HCT116 (cell line): ENCODE measurements at regions not wholly inside any gene's neighbourhood (a gene's known extent, or its start where the extent isn't known, plus 50 kb on each side); places are given as distances from the start of the nearest gene placed in this dataset.

ENCODE experiments used
- ATAC-seq: fragments of 200-7000 bp; cut with Tn5 transposase; 2 replicates; pipeline ENCODE4 v1.9.1; 2020; ENCODE audit warnings: mild to moderate bottlenecking, moderate library complexity
- BruUV-seq: library from RNA; stranded (reverse); fragments of 400-500 nt; replicated peaks from 2 replicates; lab custom pipeline; 2021; lab: Mats Ljungman, UMichigan
- CTCF ChIA-PET: fragments of 300-600 bp; sonication (Branson Sonifier 250); formaldehyde crosslinking; loops from one replicate; lab custom pipeline; 2021; ENCODE audit warnings: antibody characterized with exemption; lab: Charles Lee
- POLR2A ChIA-PET: fragments of 300-600, 350-600 bp; sonication (Branson Sonifier 250); formaldehyde crosslinking; loops from one replicate; lab custom pipeline; 2021; ENCODE audit warnings: antibody characterized with exemption; lab: Charles Lee
- RAD21 ChIA-PET, 2 experiments: fragments of 300-600 bp; sonication (Branson Sonifier 250); formaldehyde crosslinking; loops; one replicate each; lab custom pipeline; 2023; ENCODE audit warnings: low total read pairs in 2 of 2; ENCODE audit not compliant: uncharacterized antibody in 2 of 2, unreplicated experiment in 2 of 2, low non-redundant PET in 1 of 2; lab: Charles Lee
- DNase-seq: peaks from one replicate; pipeline ENCODE4 v3.0.0-alpha.2; 2010; ENCODE audit warnings: low read depth, low spot score
- H2AFZ ChIP-seq: fragments of 200-600 bp; shearing (Covaris generic), sonication (generic); 2 replicates; pipeline ENCODE4 v1.6.1; 2017; ENCODE audit warnings: low read depth, mixed run types, mixed read lengths, antibody characterized with exemption, low read length; ENCODE audit not compliant: poor library complexity, severe bottlenecking
- H3K27ac ChIP-seq: 2 replicates; pipeline ENCODE4 v1.5.1; 2012; ENCODE audit warnings: low read depth, low read length
- H3K27me3 ChIP-seq: fragments of 200-600 bp; sonication (generic); 2 replicates; pipeline ENCODE4 v1.6.1; 2016; ENCODE audit warnings: mixed run types, low read length, mixed read lengths; ENCODE audit not compliant: insufficient read depth
- H3K36me3 ChIP-seq, 2 experiments: fragments of 200-500 bp in 1 of 2; fragments of 200-600 bp in 1 of 2; sonication (Bioruptor generic) in 1 of 2; sonication (generic) in 1 of 2; 2 replicates each; pipeline versions ENCODE4 v1.5.1 to v1.6.1; 2014 to 2016; ENCODE audit warnings: low read length in 2 of 2, inconsistent platforms in 1 of 2, mixed read lengths in 1 of 2, mixed run types in 1 of 2; ENCODE audit not compliant: insufficient read depth in 2 of 2, control insufficient read depth in 1 of 2
- H3K4me1 ChIP-seq, 2 experiments: fragments of 200-600 bp in 1 of 2; sonication (generic) in 1 of 2; 2 replicates each; pipeline versions ENCODE4 v1.5.1 to v1.6.1; 2012 to 2017; ENCODE audit warnings: low read length in 2 of 2, inconsistent platforms in 1 of 2, mild to moderate bottlenecking in 1 of 2, mixed read lengths in 1 of 2, mixed run types in 1 of 2, moderate library complexity in 1 of 2; ENCODE audit not compliant: insufficient read depth in 2 of 2, control insufficient read depth in 1 of 2
- H3K4me2 ChIP-seq: fragments of 200-600 bp; sonication (generic); 2 replicates; pipeline ENCODE4 v1.6.1; 2017; ENCODE audit warnings: mixed run types, low read length, mixed read lengths
- H3K4me3 ChIP-seq, 2 experiments: fragments of 200-600 bp in 1 of 2; sonication (generic) in 1 of 2; replicated peaks in 1 of 2; 2 replicates each; pipeline ENCODE4 v1.5.1; 2011 to 2016; ENCODE audit warnings: low read length in 2 of 2, control low read depth in 1 of 2, low read depth in 1 of 2, mild to moderate bottlenecking in 1 of 2, mixed read lengths in 1 of 2, mixed run types in 1 of 2
- H3K79me2 ChIP-seq: fragments of 200-600 bp; sonication (generic); 2 replicates; pipeline ENCODE4 v1.6.1; 2017; ENCODE audit warnings: mild to moderate bottlenecking, mixed run types, low read length, moderate library complexity, mixed read lengths; ENCODE audit not compliant: insufficient read depth
- H3K9ac ChIP-seq: fragments of 200-600 bp; sonication (generic); 2 replicates; pipeline ENCODE4 v1.6.1; 2016; ENCODE audit warnings: low read length, mixed read lengths
- H3K9me2 ChIP-seq: fragments of 200-600 bp; sonication (generic), shearing (Covaris generic); 2 replicates; pipeline ENCODE4 v1.6.1; 2017; ENCODE audit warnings: mixed run types, mild to moderate bottlenecking, moderate library complexity; ENCODE audit not compliant: insufficient read depth
- H3K9me3 ChIP-seq, 2 experiments: fragments of 200-500 bp in 1 of 2; fragments of 200-600 bp in 1 of 2; sonication (Bioruptor generic) in 1 of 2; sonication (generic) in 1 of 2; 2 replicates each; pipeline ENCODE4 v1.6.1; 2014 to 2017; ENCODE audit warnings: low read length in 2 of 2, mixed read lengths in 2 of 2, inconsistent platforms in 1 of 2, low read depth in 1 of 2, mild to moderate bottlenecking in 1 of 2, mixed run types in 1 of 2, moderate library complexity in 1 of 2; ENCODE audit not compliant: control insufficient read depth in 1 of 2, insufficient read depth in 1 of 2
- H4K20me1 ChIP-seq: fragments of 200-600 bp; sonication (generic), shearing (Covaris generic); 2 replicates; pipeline ENCODE4 v1.6.1; 2017; ENCODE audit warnings: mixed run types, mild to moderate bottlenecking, moderate library complexity; ENCODE audit not compliant: insufficient read depth
- ATF3 ChIP-seq: IDR thresholded peaks from 2 replicates; pipeline ENCODE4 v1.6.1; 2012
- CBX3 ChIP-seq: IDR thresholded peaks from 2 replicates; pipeline ENCODE4 v1.6.1; 2012; ENCODE audit warnings: low read depth
- CEBPB ChIP-seq: IDR thresholded peaks from 2 replicates; pipeline ENCODE4 v1.6.1; 2012; ENCODE audit warnings: low read depth
- CTCF ChIP-seq, 3 experiments: fragments of 200-600 bp in 1 of 3; sonication (generic) in 1 of 3; IDR thresholded peaks in 2 of 3; conservative IDR thresholded peaks in 1 of 3; 2 replicates each; pipeline ENCODE4 v1.5.1; 2012 to 2017; ENCODE audit warnings: low read depth in 2 of 3, low read length in 2 of 3, antibody characterized with exemption in 1 of 3, borderline replicate concordance in 1 of 3, control low read depth in 1 of 3, mild to moderate bottlenecking in 1 of 3, mixed read lengths in 1 of 3, mixed run types in 1 of 3, moderate library complexity in 1 of 3; ENCODE audit not compliant: insufficient read depth in 1 of 3
- ELF1 ChIP-seq: IDR thresholded peaks from 2 replicates; pipeline ENCODE4 v1.6.1; 2012; ENCODE audit warnings: low read depth, borderline replicate concordance
- EZH2 ChIP-seq: fragments of 200-600 bp; sonication (generic); IDR thresholded peaks from 2 replicates; pipeline ENCODE4 v1.6.1; 2017; ENCODE audit warnings: antibody characterized with exemption, mixed run types
- EZH2phosphoT487 ChIP-seq: fragments of 200-600 bp; IDR thresholded peaks from 2 replicates; pipeline ENCODE4 v1.6.1; 2018; ENCODE audit warnings: antibody characterized with exemption, borderline replicate concordance
- FOSL1 ChIP-seq: IDR thresholded peaks from 2 replicates; pipeline ENCODE4 v1.6.1; 2012; ENCODE audit warnings: low read depth
- MAX ChIP-seq: IDR thresholded peaks from 2 replicates; pipeline ENCODE4 v1.6.1; 2012
- POLR2A ChIP-seq: IDR thresholded peaks from 2 replicates; pipeline ENCODE4 v1.7.0; 2011; ENCODE audit warnings: borderline replicate concordance; ENCODE audit not compliant: insufficient read depth, insufficient read length; ENCODE audit errors: extremely low read depth
- POLR2AphosphoS5 ChIP-seq: IDR thresholded peaks from 2 replicates; pipeline ENCODE4 v1.6.1; 2011; ENCODE audit warnings: mild to moderate bottlenecking, low read depth, low read length, moderate library complexity
- SIN3A ChIP-seq: IDR thresholded peaks from 2 replicates; pipeline ENCODE4 v1.6.1; 2012; ENCODE audit warnings: low read depth
- SRF ChIP-seq: IDR thresholded peaks from 2 replicates; pipeline ENCODE4 v1.6.1; 2012; ENCODE audit warnings: low read depth
- YY1 ChIP-seq: IDR thresholded peaks from 2 replicates; pipeline ENCODE4 v1.6.1; 2011; ENCODE audit warnings: low read length, low read depth, moderate library complexity, mild to moderate bottlenecking; ENCODE audit not compliant: insufficient replicate concordance; ENCODE audit errors: extremely low read depth
- ZNF274 ChIP-seq: fragments of 200-500 bp; sonication (Bioruptor generic); IDR thresholded peaks from 2 replicates; pipeline ENCODE4 v1.6.1; 2014; ENCODE audit warnings: mild to moderate bottlenecking, low read depth, low read length, inconsistent platforms
- intact Hi-C: fragments of 100-400 bp; cut with micrococcal nuclease; formaldehyde crosslinking; loops from 2 replicates; pipeline ENCODE4 v1.10.0; 2022

- TF ChIP-seq EZH2 (no peak), CTCF (IDR thresholded peaks at IDR 0.05 in 2 of 3, conservative IDR thresholded peaks at IDR 0.05 in 1 of 3; ENCODE audit: borderline replicate concordance in 1 of 3, insufficient read depth in 1 of 3, low read depth in 2 of 3, low read length in 2 of 3) (no peak), SRF (no peak), YY1 (no peak), FOSL1 (no peak), ELF1 (no peak), MAX (no peak), EZH2phosphoT487 (no peak), SIN3A (no peak), ATF3 (no peak), CEBPB (no peak), ZNF274 (no peak), POLR2A (no peak), POLR2AphosphoS5 (no peak), CBX3 (no peak)
- POLR2A ChIA-PET, result no interaction called here
- BruUV-seq, result no TSS peak
- ATAC-seq, result no peak
- H3K4me3 ChIP-seq, result no peak overlapping the region
- no peaks in the 10 kb centered on the region for H3K4me1 ChIP-seq
- RAD21 ChIA-PET, result no interaction called here
- H3K79me2 ChIP-seq, result no peaks in the 10 kb centered on the region
- H2AFZ ChIP-seq, result no peak overlapping the region
- no peak overlapping the region for H3K9ac ChIP-seq
- no peaks in the 10 kb centered on the region for H3K27me3 ChIP-seq
- H3K9me2 ChIP-seq, result no peaks in the 10 kb centered on the region
- no peaks in the 10 kb centered on the region for H3K36me3 ChIP-seq
- no peak for DNase-seq
- peaks cover 9% of the 10 kb centered on the region in 2 experiments; a peak in 2 of 4 replicates for H3K9me3 ChIP-seq
- CTCF ChIA-PET, result no interaction called here
- H4K20me1 ChIP-seq, result no peaks in the 10 kb centered on the region
- no peak overlapping the region for H3K4me2 ChIP-seq
- intact Hi-C loops, result no loop called here
- H3K27ac ChIP-seq, result no peak overlapping the region
Measured at GRCh38 chr1:239219679-239220078, 166.7 kb upstream of the CHRM3 start.
